Panc1 (cell line): ENCODE measurements at regions not wholly inside any gene's neighbourhood (a gene's known extent, or its start where the extent isn't known, plus 50 kb on each side); places are given as distances from the start of the nearest gene placed in this dataset.

Source experiments
- ATAC-seq: fragments of 200-7000 bp; cut with Tn5 transposase; 2 replicates; pipeline ENCODE4 v1.9.1; 2020; ENCODE audit warnings: mild to moderate bottlenecking, moderate library complexity
- BruUV-seq: library from RNA; stranded (reverse); fragments of 400-500 nt; replicated peaks from 2 replicates; lab custom pipeline; 2021; lab: Mats Ljungman, UMichigan
- CTCF ChIA-PET: fragments of 300-600 bp; sonication (Branson Sonifier 250); formaldehyde crosslinking; loops from one replicate; lab custom pipeline; 2022; ENCODE audit warnings: antibody characterized with exemption; lab: Charles Lee
- POLR2A ChIA-PET: fragments of 300-600 bp; sonication (Branson Sonifier 250); formaldehyde crosslinking; loops from one replicate; lab custom pipeline; 2022; ENCODE audit warnings: antibody characterized with exemption; lab: Charles Lee
- DNase-seq: peaks from one replicate; pipeline ENCODE4 v3.0.0-alpha.2; 2010; ENCODE audit warnings: low read depth, low spot score
- H3K27ac ChIP-seq: 2 replicates; pipeline ENCODE4 v1.5.1; 2011; ENCODE audit warnings: mild to moderate bottlenecking, low read length, inconsistent platforms
- H3K27me3 ChIP-seq: fragments of 200-500 bp; sonication (Bioruptor generic); 2 replicates; pipeline ENCODE4 v1.6.0; 2014; ENCODE audit warnings: low read length, inconsistent platforms; ENCODE audit not compliant: control insufficient read depth, insufficient read depth
- H3K36me3 ChIP-seq: fragments of 200-500 bp; sonication (Bioruptor generic); 2 replicates; pipeline ENCODE4 v1.5.1; 2014; ENCODE audit warnings: inconsistent platforms, mild to moderate bottlenecking, low read length, moderate library complexity; ENCODE audit not compliant: control insufficient read depth, insufficient read depth
- H3K4me1 ChIP-seq: 2 replicates; pipeline ENCODE4 v1.5.1; 2011; ENCODE audit warnings: inconsistent platforms, mild to moderate bottlenecking, low read length, moderate library complexity; ENCODE audit not compliant: control insufficient read depth, insufficient read depth
- H3K4me3 ChIP-seq, 2 experiments: 2 replicates each; pipeline ENCODE4 v1.5.1; 2011 to 2012; ENCODE audit warnings: low read depth in 2 of 2, low read length in 2 of 2, mild to moderate bottlenecking in 2 of 2, inconsistent platforms in 1 of 2, moderate library complexity in 1 of 2
- H3K9me3 ChIP-seq: fragments of 200-500 bp; sonication (Bioruptor generic); 2 replicates; pipeline ENCODE4 v1.5.1; 2014; ENCODE audit warnings: low read depth, mild to moderate bottlenecking, inconsistent platforms, low read length, moderate library complexity; ENCODE audit not compliant: control insufficient read depth, insufficient read depth
- CTCF ChIP-seq: fragments of 450-650 bp; IDR thresholded peaks from 2 replicates; pipeline ENCODE4 v1.5.1; 2017; ENCODE audit warnings: mild to moderate bottlenecking
- POLR2AphosphoS5 ChIP-seq: IDR thresholded peaks from 2 replicates; pipeline ENCODE4 v1.6.1; 2012; ENCODE audit warnings: mild to moderate bottlenecking, low read depth, low read length, moderate library complexity
- REST ChIP-seq, 2 experiments: IDR thresholded peaks; 2 replicates each; pipeline ENCODE4 v1.6.1; 2011 to 2012; ENCODE audit warnings: low read depth in 2 of 2, control low read depth in 1 of 2, low read length in 1 of 2, mild to moderate bottlenecking in 1 of 2, moderate library complexity in 1 of 2; ENCODE audit not compliant: insufficient read depth in 1 of 2
- SIN3A ChIP-seq: IDR thresholded peaks from 2 replicates; pipeline ENCODE4 v1.6.1; 2012; ENCODE audit warnings: low read depth, mild to moderate bottlenecking, low read length, moderate library complexity, borderline replicate concordance; ENCODE audit not compliant: insufficient read depth
- TCF7L2 ChIP-seq: IDR thresholded peaks from 2 replicates; pipeline ENCODE4 v1.6.1; 2011; ENCODE audit warnings: mild to moderate bottlenecking, low read depth, low read length, inconsistent platforms
- in situ Hi-C: cut with HindIII; loops from 2 replicates; pipeline ENCODE4 v1.10.0; 2016; ENCODE audit warnings: low sequenced_read_pairs, low pct_unique_long_range_greater_than_20kb
- intact Hi-C: fragments of 100-400 bp; cut with micrococcal nuclease; formaldehyde crosslinking; loops from one replicate; pipeline ENCODE4 v1.10.0; 2022; ENCODE audit not compliant: unreplicated experiment

GRCh38 chr6:110034667-110035036 is 56.5 kb downstream of the GPR6 start:
- Histone ChIP-seq H3K4me3 (no peak overlapping the region), H3K9me3 (no peaks in the 10 kb centered on the region), H3K36me3 (no peaks in the 10 kb centered on the region), H3K27ac (no peak overlapping the region), H3K4me1 (no peaks in the 10 kb centered on the region), H3K27me3 (no peaks in the 10 kb centered on the region)
- TF ChIP-seq CTCF (no peak), REST (IDR thresholded peaks at IDR 0.05; ENCODE audit: insufficient read depth in 1 of 2, low read depth in 2 of 2, low read length in 1 of 2) (no peak), POLR2AphosphoS5 (no peak)
- intact Hi-C loops: loop anchor here (10.0 kb wide), 1 partner anchor 120 kb away; no protein-coding TSS in a partner anchor
- ChIA-PET CTCF (no interaction called here), POLR2A (no interaction called here)
- in situ Hi-C loops: no loop called here
- BruUV-seq: no TSS peak
- ATAC-seq: no peak
- no peak for DNase-seq

- Histone ChIP-seq H3K36me3 (no peaks in the 10 kb centered on the region), H3K27me3 (no peaks in the 10 kb centered on the region), H3K9me3 (no peaks in the 10 kb centered on the region), H3K4me3 (no peak overlapping the region), H3K27ac (no peak overlapping the region), H3K4me1 (no peaks in the 10 kb centered on the region)
- TF ChIP-seq CTCF (no peak), TCF7L2 (no peak), REST (IDR thresholded peaks at IDR 0.05; ENCODE audit: insufficient read depth in 1 of 2, low read depth in 2 of 2, low read length in 1 of 2) (no peak), SIN3A (no peak), POLR2AphosphoS5 (no peak)
- ChIA-PET CTCF (interaction anchor here (1.1 kb wide), 1 partner anchor 331 kb away, joined by 3 read pairs; no protein-coding TSS in a partner anchor), POLR2A (no interaction called here)
- ATAC-seq (no peak), DNase-seq (no peak)
- intact Hi-C loops: loop anchor here (10.0 kb wide), 1 partner anchor 121 kb away; no protein-coding TSS in a partner anchor
- in situ Hi-C loops: no loop called here
- no TSS peak for BruUV-seq
These were observed 57.2 kb downstream of the GPR6 start for GRCh38 chr6:110035321-110035720.
